HG03097 (cell line): ENCODE measurements at regions not wholly inside any gene's neighbourhood (a gene's known extent, or its start where the extent isn't known, plus 50 kb on each side); places are given as distances from the start of the nearest gene placed in this dataset.
"Not testable (repeated sequence)": the region's sequence is repeated elsewhere in the genome, so short reads cannot be mapped to it uniquely, and the experiment has no call there.

ENCODE experiments used
- ATAC-seq: cut with Tn5 transposase; IDR thresholded peaks from one replicate; pipeline ENCODE4 v1.9.1; 2021; ENCODE audit not compliant: unreplicated experiment, low FRiP score

DNA sequence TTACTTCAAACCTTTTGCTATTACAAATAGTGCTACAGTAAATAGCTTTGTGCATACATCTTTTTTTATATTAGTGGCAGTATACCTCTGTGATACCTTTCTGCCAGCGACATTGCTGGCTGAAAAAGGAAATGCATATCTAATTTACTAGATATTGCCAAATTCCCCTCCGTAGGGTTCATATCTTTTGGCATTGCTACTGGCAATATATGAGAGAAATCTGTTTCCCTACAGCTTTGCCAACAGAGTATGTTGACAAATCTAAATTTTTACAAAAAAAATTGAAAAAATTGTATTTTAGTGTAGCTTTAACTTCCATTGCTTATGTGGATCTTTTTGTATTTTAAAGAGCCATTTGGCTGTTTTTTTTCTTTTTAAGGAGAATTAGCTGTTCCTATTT, 426.7 kb downstream of the TRIB2 start:
- ATAC-seq = no peak

DNA sequence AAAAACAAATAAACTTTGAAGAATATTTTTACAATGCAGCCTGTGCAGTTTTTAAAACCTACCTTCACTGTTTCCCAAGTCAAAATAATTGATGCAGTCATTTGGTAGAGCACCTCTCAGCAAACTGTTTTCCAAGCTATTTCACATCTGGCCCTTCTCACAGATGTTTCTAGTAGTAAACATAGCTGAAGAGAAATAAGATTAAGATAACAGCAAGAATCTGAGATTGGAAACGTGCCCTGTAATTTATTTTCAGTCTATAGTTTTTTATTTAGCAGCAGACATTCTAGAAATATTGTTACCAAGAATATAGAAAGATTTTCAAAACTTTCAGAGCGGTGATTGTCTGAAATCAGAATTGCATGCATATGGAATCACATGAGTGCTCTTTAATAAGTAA, 440.2 kb downstream of the TRIB2 start:
- ATAC-seq = no peak

DNA sequence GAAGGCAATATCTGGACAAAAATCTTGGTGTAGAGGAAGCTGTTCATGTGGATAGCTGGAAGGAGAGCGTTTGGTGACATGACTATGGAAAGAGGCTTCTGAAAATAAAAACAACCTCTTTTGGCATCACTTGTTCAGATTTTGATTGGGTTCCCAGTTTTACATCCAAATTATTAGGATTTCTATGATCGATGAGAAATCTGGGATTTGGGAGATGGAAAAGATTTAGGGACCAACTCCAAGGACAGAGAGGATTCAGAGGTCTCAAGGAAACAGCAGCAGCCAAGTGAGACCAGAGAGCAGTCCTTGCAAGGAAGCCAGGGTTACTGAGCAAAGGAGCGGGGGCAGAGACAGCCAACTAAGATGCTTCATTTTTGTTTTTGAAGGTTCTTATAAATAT, 441.7 kb downstream of the TRIB2 start:
- ATAC-seq = no peak

DNA sequence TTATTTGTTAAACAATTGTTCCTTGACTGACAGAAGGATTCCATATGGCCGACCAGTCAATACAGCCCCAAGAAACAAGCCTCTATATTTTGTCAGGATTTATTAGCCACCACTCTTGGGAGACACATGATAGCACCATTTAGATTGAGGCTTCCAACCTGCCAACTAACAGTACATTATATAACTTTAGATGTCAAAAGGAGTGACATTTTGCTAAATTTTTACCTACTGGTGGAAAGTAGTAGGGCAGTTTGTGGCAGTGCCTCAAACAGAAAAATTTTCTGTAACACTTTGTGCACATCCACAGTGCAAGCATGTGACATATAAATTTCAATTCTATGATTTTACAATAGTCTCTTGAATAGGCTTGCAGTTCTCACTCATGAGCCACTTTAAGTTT, 464.0 kb downstream of the TRIB2 start:
- no peak for ATAC-seq

DNA sequence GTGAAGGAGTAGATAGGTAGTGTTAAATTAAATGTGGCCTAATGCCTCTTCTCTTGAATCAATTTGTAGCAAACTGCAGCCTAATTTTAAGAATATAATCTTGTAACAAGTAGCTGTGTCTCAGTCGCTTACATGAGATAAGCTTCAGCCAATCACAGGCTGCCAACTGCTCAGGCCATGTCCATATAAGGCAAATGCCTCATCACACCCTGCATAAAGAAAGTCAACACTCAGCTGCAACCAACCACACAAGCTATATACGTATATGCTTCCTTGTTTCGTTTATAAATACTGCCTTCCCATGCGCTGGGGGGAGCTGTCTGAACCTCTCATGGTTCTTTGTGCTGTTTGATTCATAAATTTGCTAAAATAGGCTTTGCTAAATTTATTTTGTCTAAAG, 476.3 kb downstream of the TRIB2 start:
- peak; percentile 42 for ATAC-seq

DNA sequence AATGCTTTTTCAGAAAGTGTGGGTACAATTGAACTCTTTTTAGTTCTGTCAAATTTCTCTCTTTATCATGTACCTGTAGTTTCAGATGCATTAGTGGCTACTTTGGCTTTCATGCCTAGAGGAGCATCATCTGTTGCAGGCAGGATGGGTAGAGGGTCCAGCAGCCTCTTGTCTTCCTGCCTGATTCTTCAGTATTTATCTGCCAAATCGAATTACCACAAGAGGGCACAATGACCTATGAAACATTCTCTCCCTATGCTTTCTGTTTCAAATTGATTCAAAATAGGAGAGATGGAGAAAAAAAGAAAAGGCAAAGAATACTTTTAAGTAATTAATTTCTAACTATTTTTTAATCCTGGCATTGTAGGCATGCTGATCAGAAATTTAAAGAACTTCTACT, 477.2 kb downstream of the TRIB2 start:
- peak; percentile 83 for ATAC-seq

DNA sequence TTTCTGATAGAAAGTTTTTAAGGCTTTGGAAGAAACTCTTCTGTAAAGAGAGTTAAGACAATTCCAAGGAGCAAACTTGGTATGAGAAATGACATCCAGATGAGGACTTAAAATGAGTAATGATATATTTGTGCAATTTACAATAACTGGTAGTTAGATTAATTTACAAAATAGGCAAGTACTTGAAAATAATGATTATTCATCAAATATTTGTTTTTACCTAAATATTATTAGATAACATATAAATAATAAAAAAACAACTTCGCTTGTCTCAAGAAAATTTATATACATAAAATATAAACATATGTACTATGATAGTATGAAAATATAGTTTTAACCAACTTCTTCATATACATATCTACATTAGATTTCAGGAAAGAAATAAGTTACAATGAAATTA, 478.5 kb downstream of the TRIB2 start:
- no peak for ATAC-seq

DNA sequence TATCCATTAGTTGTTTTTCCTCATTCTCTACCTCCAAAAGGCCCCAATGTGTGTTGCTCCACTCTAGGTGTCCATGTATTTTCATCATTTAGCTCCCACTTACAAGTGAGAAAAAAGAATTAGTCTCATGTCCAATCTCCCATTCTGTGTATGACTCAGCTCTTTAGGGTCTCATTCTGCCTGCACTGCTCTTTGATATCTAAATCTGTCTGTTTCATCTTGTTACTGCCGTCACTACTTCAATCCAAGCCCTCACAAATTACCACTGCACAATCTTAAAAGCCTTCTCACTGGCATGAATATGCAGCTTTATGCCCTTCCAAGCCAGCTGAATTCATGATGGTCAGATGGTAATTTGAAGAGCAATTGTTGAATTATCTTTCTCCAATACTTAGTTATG, 480.5 kb downstream of the TRIB2 start:
- no peak for ATAC-seq

DNA sequence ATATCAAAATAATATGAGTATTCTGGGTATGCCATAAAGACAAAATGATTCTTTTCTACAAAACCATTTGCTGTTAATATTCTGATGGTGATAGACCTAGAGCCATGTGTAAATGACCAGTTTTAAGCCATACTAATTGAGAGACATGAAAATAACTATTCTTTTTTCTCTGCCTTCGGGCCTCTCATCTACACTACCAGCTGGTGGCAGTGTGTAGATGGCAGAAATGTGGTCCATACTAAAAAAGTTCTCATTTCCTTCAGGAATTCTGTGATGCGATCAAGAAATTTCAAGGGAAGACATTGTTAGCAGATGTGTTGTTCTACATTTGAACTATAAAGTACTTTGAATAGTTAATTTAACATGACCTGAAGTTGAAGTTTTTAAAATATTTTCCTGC, 485.2 kb downstream of the TRIB2 start:
- ATAC-seq = no peak

DNA sequence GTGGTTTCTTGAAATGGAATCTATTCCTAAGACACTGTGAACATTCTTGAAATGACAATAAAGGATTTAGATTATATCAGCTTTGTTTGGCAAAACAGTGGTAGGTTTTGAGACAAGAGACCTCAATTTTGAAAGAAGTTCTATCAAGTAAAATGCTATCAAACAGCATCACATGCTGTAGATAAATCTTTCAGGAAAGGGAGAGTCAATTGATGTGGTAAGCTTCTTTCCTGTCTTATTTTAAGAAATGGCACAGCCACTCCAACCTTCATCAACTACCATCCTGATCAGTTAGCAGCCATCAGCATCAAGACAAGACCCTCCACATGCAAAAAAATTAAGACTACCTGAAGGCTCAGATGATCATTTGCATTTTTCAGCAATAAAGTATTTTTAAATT, 495.4 kb downstream of the TRIB2 start:
- ATAC-seq = no peak

DNA sequence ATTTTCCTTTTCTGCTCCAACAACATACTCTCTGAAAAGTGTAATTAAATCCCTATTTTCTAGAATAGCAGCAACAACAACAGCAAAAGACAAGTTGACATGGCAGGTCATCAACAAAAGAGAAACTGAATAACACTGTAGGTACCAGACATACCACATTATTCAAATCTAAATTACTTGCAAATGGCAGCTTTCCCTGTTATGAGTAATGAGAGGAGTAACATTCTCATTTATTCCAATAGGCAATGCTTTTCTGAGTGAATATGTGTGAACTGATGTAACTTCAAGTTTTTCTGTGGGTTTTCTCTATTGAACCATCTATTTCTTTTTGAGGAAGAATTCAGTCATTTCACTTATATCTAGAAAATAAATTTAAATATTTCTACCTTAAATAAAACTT, 501.5 kb downstream of the TRIB2 start:
- no peak for ATAC-seq

DNA sequence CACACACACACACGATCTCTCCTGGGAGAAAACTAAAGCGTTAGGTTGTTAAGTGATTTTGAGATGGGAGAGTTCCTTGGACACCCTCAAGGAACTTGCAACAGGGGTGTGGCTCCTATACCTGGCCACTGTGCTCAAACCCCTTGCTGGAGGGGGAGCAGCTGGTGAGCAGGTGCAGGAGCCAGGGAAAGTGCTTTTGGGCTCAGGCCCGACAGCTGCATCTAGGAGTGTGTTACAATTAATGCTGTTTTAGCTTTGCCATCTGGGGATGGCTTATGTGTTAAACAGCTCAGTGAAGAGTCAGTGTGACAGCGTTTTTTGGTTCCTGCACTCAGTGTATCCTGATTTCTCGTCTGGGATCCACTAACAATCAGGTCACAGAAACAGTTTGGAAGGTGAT, 510.8 kb downstream of the TRIB2 start:
- no peak for ATAC-seq

DNA sequence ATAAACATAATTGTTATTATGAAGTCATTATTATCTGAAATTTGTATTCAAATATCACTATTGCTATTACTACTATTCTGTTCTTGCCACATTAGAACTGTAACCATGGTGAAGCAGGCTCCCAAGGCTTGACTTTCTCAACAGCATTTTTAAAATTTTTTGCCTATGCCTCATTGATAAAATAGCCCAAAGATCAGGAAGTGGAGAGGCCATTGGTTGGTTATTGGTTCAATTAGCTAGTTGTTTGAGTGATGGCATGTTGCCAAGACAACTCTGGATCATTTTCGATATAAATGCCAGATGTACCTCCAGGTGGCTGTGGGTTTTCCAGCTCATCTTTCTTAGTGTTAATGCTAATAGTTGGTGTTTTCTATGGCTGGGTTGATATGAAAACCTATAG, 513.5 kb downstream of the TRIB2 start:
- ATAC-seq = no peak

DNA sequence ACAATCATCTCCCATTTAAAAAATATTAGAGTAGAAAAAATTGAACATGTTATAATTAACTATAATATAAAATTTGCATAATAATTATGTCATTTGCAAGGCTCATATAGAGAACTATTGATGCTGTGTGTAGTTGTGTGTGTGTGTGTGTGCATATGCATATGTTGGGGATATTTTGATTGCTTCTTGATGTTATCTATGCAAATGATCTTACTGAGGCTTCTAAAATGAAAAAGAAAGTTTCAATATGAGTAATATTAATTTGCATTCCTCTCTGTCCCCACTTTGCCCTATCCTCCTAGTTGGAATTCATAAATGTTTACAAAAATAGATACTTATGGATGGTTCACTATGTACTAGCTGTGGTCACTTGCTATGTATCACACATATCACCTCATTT, 523.3 kb downstream of the TRIB2 start:
- ATAC-seq = no peak

DNA sequence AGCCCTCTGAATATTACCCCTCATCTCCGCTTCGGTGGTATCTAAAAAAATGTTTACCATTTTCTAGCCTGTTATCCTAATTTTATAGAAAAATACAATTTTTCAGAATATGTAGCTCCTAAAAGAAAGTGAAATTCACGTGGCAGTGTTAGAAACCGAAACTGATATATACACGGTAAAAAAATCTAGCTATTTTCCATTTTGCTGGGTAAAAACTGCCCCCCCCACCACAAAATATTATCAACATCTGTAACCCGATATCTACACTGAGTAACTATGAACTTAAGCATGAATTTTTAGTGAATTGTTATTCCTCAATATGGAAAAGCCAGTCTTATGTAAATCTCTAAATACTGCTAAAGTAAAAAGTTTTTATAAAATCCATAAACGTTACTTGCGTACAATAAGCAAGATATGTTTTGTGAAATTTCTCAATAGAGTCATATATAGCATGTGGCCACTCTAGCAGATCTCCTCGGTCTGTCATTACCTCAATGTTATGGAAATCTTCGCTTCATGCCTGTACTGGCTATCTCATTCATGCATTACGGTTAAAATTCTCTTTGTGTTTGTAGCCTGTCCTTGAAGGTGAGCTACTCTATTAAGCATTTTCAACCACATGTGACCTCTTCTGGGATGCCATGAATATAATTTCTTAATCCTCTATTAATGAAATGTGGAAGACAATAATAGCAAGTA, 524.2 kb downstream of the TRIB2 start:
- ATAC-seq = no peak

DNA sequence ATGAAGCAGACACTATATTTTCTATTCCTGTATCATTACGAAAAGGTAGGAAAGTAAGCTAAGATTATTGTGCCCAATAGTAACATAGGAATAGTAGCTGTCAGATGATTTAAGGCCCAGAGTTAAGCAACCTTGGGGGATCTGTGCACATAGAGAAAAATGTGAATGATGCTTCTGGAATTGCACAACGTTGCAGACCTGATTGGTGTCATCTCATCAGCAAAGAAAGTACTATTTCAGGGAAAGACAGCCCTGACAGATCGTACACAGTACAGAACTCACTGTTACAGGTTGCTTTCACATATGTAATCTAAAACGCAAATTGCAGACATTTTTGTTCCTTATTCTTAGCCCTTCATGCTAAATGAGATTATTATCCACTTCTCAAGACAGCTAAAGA, 535.9 kb downstream of the TRIB2 start:
- no peak for ATAC-seq

DNA sequence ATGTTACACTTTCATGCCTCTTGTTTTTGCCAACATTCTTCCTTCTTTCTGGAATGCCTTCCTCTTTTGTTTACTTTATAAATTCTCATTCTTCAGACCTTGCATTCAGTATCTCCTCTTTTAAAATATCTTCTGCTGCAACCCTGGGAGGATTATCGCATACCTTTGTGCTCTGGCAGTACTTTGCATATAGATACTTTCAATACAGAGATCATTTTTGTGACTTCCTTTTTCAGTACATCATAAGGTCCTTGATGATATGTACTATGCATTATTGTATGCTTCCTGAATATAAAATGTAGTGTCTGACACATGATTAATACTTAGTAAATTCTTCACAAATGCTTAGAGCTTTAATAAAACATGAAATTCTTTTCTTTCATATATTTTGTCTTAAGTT, 538.7 kb downstream of the TRIB2 start:
- no peak for ATAC-seq

DNA sequence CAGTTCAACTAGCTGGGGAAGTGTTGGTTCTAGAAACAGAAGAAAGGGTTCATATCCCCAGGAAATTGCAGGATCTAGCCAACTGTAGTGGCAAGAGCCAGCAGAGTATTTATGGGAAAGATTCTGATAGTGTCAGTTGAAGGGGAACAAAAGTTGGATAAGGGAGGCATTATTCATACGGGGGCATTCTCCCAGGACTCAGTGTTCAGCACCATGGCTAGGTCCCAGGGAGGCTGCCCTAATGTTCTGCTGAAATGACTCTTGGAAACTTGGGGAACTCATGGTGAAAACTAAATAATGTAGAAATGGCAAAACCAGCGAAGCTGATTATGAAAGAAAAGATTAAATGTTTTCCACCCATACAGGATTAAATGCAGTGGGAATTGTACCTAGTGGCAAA, 543.7 kb downstream of the TRIB2 start:
- ATAC-seq = no peak

DNA sequence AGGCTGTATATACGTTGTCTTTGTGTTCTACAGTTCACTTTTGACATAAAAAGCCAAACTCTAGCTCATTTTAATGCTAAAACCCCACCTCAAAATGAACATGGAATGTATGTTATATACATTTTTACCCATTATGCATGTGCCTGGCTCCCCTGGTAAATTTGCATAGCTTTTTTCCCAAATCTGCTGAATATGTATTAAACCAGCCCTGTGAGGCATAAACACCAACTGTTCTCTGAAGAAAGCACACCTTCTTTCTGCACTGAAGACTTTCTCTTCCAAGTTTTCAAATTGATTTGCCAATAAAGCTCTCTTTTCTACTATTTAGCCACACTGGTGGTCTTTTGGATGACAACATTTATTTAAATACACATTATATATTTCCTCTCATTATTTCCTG, 549.4 kb downstream of the TRIB2 start:
- ATAC-seq = no peak

DNA sequence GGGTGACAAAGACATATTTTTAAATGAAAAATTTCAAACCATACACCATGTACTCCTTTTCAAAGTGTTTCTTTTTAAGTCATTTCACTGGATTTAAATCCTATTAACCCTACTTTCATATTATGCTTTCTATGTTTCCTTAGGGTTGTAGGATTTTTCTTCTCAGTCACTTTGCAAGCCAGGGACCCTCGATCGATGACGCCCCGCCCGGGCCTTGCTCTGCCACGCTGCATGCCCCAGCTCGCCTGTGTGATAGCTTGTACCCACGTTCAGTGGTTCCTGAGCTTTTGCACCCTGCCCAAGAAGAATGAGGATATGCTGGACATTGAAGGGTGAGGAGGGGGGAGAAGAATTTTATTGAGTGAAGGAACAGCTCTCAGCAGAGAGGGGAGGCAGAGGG, 568.0 kb downstream of the TRIB2 start:
- no peak for ATAC-seq

DNA sequence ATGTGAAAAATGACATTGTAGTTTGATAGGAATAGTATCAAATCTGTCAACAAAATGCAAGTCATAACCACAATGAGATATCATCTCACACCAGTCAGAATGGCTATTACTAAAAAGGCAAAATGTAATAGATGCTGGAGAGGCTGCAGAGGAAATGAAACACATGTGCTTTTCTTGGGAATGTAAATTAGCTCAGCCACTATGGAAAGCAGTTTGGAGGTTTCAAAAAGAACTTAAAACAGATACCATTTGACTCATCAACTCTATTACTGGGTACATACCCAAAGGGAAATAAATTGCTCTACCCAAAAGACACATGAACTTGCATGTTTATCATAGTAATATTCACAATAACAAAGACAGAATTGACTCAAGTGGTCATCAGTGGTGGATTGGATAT, 572.6 kb downstream of the TRIB2 start:
- no peak for ATAC-seq

DNA sequence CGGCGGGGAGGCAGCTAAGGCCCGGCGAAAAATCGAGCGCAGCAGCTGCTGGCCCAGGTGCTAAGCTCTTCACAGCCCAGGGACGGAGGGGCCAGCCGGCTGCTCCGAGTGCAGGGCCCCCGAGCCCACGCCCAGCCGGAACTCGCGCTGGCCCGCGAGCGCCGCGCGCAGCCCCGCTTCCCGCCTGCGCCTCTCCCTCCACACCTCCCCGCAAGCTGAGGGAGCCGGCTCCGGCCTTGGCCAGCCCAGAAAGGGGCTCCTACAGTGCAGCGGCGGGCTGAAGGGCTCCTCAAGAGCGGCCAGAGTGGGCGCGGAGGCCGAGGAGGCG, 591.7 kb downstream of the TRIB2 start:
- ATAC-seq = not testable (repeated sequence)

DNA sequence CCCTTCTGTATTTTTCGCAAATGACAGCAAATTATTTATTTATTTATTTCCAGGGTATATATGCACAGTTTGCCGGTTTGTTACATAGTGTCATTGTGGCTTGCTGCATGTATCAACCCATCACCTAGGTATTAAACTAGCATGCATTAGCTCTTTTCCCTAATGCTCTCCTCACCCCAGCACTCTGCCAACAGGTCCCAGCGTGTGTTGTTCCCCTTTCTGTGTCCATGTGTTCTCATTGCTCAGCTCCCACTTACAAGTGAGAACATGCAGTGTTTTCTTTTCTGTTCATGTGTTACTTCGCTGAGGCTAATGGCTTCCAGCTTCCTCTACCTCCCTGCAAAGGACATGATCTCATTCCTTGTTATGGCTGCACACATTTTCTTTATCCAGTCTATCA, 592.3 kb downstream of the TRIB2 start:
- no peak for ATAC-seq
